Cardiac muscle cell (in vitro differentiated cells and primary cell): ENCODE measurements at regions not wholly inside any gene's neighbourhood (a gene's known extent, or its start where the extent isn't known, plus 50 kb on each side); places are given as distances from the start of the nearest gene placed in this dataset.

Experiments
- DNase-seq, 2 donors: peaks; one replicate each; pipeline versions ENCODE4 v3.0.0 to v3.0.0-alpha.2; 2010 to 2017; ENCODE audit warnings: low read depth in 1 of 2, low spot score in 1 of 2
- H3K27ac ChIP-seq: fragments of 200-600 bp; sonication (generic); 2 replicates; pipeline ENCODE4 v1.5.1; 2016
- H3K27me3 ChIP-seq: fragments of 200-600 bp; sonication (generic); 2 replicates; pipeline ENCODE4 v1.6.0; 2016; ENCODE audit warnings: control low read depth
- H3K36me3 ChIP-seq: fragments of 200-600 bp; sonication (generic); 2 replicates; pipeline ENCODE4 v1.5.1; 2016; ENCODE audit warnings: control low read depth
- H3K4me1 ChIP-seq: fragments of 200-600 bp; sonication (generic); 2 replicates; pipeline ENCODE4 v1.8.1; 2017; ENCODE audit warnings: low read depth, mild to moderate bottlenecking, mixed run types
- H3K4me3 ChIP-seq: fragments of 200-600 bp; sonication (generic); 2 replicates; pipeline ENCODE4 v1.5.1; 2016; ENCODE audit warnings: mild to moderate bottlenecking
- H3K9me3 ChIP-seq: fragments of 200-600 bp; sonication (generic); 2 replicates; pipeline ENCODE4 v1.5.1; 2017; ENCODE audit warnings: low read depth, mild to moderate bottlenecking, control low read depth
- TF ChIP-seq, protein P1 (sequence below): IDR thresholded peaks from 2 replicates; pipeline ENCODE4 v1.5.1; 2012; ENCODE audit warnings: low read depth, mild to moderate bottlenecking, low read length

DNA sequence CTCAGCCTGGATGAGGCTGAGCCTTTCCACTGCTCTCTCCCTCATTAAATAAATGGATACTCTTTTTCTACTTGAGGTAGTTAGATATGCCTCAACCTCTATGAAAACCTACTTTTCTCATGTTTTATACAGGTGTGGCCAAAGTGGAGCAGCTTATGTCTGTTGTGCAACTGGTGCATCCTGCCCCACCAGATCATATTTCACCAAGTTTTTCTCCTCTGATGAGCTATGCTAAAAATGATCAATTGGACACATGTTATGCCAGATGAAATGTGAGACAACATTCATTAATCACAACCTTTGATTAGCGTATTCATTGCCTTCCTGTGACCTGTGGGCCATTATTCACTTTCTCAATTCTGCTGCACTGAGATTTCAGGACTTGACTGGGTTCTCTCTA is 106.9 kb upstream of the NEDD9 start:
- H3K9me3 ChIP-seq: no peaks in the 10 kb centered on the region
- no peak overlapping the region for H3K4me3 ChIP-seq
- no peaks in the 10 kb centered on the region for H3K4me1 ChIP-seq
- H3K36me3 ChIP-seq: no peaks in the 10 kb centered on the region
- no peak for DNase-seq
- no peak overlapping the region for H3K27ac ChIP-seq
- H3K27me3 ChIP-seq: no peaks in the 10 kb centered on the region
- TF ChIP-seq, protein P1, sequence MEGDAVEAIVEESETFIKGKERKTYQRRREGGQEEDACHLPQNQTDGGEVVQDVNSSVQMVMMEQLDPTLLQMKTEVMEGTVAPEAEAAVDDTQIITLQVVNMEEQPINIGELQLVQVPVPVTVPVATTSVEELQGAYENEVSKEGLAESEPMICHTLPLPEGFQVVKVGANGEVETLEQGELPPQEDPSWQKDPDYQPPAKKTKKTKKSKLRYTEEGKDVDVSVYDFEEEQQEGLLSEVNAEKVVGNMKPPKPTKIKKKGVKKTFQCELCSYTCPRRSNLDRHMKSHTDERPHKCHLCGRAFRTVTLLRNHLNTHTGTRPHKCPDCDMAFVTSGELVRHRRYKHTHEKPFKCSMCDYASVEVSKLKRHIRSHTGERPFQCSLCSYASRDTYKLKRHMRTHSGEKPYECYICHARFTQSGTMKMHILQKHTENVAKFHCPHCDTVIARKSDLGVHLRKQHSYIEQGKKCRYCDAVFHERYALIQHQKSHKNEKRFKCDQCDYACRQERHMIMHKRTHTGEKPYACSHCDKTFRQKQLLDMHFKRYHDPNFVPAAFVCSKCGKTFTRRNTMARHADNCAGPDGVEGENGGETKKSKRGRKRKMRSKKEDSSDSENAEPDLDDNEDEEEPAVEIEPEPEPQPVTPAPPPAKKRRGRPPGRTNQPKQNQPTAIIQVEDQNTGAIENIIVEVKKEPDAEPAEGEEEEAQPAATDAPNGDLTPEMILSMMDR: no peak

DNA sequence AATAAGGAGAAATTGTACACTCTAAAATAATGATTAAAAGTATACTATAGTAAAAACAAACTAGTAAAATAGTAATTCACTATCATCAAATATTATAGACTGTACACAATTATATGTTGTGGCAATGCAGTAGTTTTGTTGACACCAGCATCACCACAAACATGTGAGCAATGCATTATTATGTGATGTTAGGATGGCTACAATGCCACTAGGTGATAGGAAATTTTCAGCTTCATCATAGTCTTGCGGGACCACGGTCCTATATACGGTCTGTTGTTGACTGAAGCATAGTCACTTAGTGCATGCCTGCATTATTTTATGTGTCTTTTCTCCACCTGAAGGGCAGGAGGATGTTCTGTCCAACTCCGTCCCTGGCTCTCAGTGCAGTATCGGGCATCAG is 104.8 kb upstream of the NEDD9 start:
- H3K4me3 ChIP-seq: no peak overlapping the region
- TF ChIP-seq, protein P1: no peak
- H3K27me3 ChIP-seq: no peaks in the 10 kb centered on the region
- no peaks in the 10 kb centered on the region for H3K36me3 ChIP-seq
- H3K9me3 ChIP-seq: no peaks in the 10 kb centered on the region
- no peak for DNase-seq
- H3K27ac ChIP-seq: no peak overlapping the region
- H3K4me1 ChIP-seq: no peaks in the 10 kb centered on the region

DNA sequence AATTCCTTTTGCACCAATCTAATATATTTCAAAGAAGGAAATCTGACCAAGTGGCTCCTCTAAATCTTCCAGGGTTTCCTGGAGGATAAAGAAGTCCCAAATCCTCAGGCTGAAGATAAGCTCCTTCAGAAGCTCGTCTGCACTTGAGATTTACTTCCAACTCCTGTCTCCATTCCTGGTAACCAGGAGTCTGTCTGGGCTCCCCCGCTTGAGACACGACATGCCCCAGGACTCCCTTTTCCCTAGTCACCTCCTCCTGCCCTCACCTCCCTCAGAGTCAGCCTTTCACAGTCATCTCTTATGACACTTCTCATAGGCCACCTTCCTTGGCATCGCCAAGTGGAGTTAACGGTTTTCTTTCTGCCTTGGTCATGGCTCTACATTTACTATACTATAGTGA is 103.4 kb upstream of the NEDD9 start:
- Histone ChIP-seq H3K4me1 (no peaks in the 10 kb centered on the region), H3K27me3 (no peaks in the 10 kb centered on the region), H3K9me3 (no peaks in the 10 kb centered on the region), H3K4me3 (no peak overlapping the region), H3K36me3 (no peaks in the 10 kb centered on the region), H3K27ac (no peak overlapping the region)
- TF ChIP-seq, protein P1: no peak
- DNase-seq: no peak

DNA sequence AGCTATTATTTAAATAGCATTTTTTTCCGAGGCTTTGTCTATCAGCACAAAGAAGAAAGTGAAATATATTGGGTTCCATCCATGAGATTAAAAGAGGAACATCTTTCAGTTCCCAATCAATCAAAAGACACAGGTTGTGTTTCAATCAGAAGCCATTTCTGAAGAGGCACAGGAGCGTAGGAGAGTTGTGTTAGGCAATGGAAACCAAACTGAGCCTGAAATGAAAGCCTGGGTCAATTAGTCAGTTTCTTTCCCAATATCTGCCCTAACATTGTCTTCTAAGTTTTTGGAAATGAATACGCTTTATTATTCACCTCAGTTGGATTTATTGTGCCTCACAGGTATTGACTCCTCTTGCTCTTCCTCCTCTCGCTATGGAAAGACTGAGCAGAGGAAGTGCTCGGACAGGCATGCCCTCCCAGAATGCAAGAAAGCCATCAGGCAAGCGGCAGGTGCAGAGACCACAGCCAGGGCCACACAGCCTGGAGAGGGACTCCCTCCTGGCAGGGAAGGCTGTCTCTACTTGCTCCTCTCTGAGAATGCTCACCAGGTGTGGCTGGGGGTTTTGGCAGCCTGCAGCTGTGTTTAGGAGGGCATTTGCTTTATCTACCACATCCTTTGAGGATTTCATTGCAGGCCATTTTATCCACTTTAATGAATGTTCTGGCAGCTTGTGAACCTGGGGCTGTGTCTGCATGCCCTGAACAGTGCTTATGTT is 100.8 kb upstream of the NEDD9 start:
- Histone ChIP-seq H3K36me3 (no peaks in the 10 kb centered on the region), H3K27me3 (no peaks in the 10 kb centered on the region), H3K27ac (no peak overlapping the region), H3K4me1 (no peaks in the 10 kb centered on the region), H3K9me3 (no peaks in the 10 kb centered on the region), H3K4me3 (no peak overlapping the region)
- TF ChIP-seq, protein P1: no peak
- DNase-seq: no peak

DNA sequence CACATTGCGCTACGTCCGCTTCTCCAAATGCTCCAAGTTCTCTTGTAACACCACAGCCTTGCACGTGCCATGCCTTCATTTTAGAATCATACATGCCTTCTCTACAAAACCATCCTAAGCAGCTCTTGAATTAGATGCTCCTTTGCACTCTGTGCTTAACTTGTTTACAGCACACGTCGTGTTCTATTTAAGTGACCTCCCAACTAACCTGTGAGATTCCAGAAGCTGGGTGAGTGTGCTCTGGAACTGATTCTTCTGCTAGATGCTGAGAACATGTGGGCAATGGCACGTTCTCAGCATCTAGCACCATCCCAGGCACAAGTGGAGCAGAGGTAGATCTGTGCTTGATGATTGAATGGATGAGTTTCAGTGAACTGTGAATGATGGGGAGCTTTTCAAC is 100.0 kb upstream of the NEDD9 start:
- no peaks in the 10 kb centered on the region for H3K27me3 ChIP-seq
- no peaks in the 10 kb centered on the region for H3K9me3 ChIP-seq
- no peaks in the 10 kb centered on the region for H3K4me1 ChIP-seq
- DNase-seq: no peak
- no peaks in the 10 kb centered on the region for H3K36me3 ChIP-seq
- TF ChIP-seq, protein P1: no peak
- H3K4me3 ChIP-seq: no peak overlapping the region
- no peak overlapping the region for H3K27ac ChIP-seq
